ENCODE measurements at regions not wholly inside any gene's neighbourhood (a gene's known extent, or its start where the extent isn't known, plus 50 kb on each side); places are given as distances from the start of the nearest gene placed in this dataset.
"Not testable (repeated sequence)": the region's sequence is repeated elsewhere in the genome, so short reads cannot be mapped to it uniquely, and the experiment has no call there.

DNA sequence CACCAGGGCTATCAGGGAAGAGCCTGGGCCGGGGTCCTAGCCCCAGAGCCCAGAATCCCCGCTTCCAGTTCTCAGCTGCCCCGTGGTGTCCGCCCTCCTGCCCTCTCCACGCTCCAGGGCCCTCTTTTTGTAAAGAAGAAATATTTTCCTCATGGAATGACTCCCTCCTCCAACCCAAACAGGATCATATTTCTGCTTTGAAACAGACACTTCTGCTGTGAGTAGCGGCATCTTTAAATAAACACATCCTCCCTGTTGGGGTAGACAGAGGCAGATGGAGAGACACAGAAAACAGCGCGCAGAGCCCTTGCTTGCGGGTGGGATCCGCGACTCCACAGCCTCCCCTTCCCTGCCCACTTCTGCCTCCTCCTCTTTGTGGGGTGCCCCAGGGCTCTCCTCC, 4384.7 kb upstream of the TPTE start:
- not testable (repeated sequence) for H3K4me1 Mint-ChIP-seq (ENCODE audit: low read depth); H3K36me3 Mint-ChIP-seq (ENCODE audit: low read depth); DNase-seq (ENCODE audit: low spot score); H3K9me3 Mint-ChIP-seq (ENCODE audit: low read depth); H3K4me3 Mint-ChIP-seq (ENCODE audit: unreplicated experiment); H3K27me3 Mint-ChIP-seq (ENCODE audit: low read depth); H3K27ac Mint-ChIP-seq (ENCODE audit: unreplicated experiment)

- DNase-seq (ENCODE audit: low spot score); H3K27ac Mint-ChIP-seq (ENCODE audit: unreplicated experiment); H3K4me3 Mint-ChIP-seq (ENCODE audit: unreplicated experiment); H3K27me3 Mint-ChIP-seq (ENCODE audit: low read depth); H3K9me3 Mint-ChIP-seq (ENCODE audit: low read depth); H3K36me3 Mint-ChIP-seq (ENCODE audit: low read depth); H3K4me1 Mint-ChIP-seq (ENCODE audit: low read depth): not testable (repeated sequence)
Observed at GRCh38 chr21:6138244-6139136, 4382.9 kb upstream of the TPTE start.

GRCh38 chr21:6139331-6139730, 4382.1 kb upstream of the TPTE start:
- H3K9me3 Mint-ChIP-seq (ENCODE audit: low read depth); H3K27ac Mint-ChIP-seq (ENCODE audit: unreplicated experiment); H3K4me3 Mint-ChIP-seq (ENCODE audit: unreplicated experiment); DNase-seq (ENCODE audit: low spot score); H3K27me3 Mint-ChIP-seq (ENCODE audit: low read depth); H3K36me3 Mint-ChIP-seq (ENCODE audit: low read depth); H3K4me1 Mint-ChIP-seq (ENCODE audit: low read depth): not testable (repeated sequence)

DNA sequence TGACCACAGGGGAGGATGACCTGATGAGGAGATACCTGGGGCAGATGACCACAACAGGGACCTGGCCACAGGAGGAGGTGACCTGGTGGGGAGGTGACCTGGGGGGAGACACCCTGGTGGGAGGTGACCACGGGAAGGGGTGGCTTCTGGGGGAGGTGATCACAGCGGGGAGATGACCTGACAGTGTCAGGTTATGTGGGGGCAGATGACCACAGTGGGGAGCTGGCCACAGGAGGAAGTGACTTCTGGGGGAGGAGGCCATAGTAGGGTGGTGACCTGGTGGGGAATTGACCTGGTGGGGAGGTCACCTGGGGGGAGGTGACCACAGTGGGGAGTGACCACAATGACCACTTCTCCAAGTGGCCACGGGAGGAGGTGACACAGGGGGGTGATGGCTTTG, 4381.5 kb upstream of the TPTE start:
- not testable (repeated sequence) for H3K27me3 Mint-ChIP-seq (ENCODE audit: low read depth); H3K4me1 Mint-ChIP-seq (ENCODE audit: low read depth); H3K36me3 Mint-ChIP-seq (ENCODE audit: low read depth); DNase-seq (ENCODE audit: low spot score); H3K4me3 Mint-ChIP-seq (ENCODE audit: unreplicated experiment); H3K27ac Mint-ChIP-seq (ENCODE audit: unreplicated experiment); H3K9me3 Mint-ChIP-seq (ENCODE audit: low read depth)

DNA sequence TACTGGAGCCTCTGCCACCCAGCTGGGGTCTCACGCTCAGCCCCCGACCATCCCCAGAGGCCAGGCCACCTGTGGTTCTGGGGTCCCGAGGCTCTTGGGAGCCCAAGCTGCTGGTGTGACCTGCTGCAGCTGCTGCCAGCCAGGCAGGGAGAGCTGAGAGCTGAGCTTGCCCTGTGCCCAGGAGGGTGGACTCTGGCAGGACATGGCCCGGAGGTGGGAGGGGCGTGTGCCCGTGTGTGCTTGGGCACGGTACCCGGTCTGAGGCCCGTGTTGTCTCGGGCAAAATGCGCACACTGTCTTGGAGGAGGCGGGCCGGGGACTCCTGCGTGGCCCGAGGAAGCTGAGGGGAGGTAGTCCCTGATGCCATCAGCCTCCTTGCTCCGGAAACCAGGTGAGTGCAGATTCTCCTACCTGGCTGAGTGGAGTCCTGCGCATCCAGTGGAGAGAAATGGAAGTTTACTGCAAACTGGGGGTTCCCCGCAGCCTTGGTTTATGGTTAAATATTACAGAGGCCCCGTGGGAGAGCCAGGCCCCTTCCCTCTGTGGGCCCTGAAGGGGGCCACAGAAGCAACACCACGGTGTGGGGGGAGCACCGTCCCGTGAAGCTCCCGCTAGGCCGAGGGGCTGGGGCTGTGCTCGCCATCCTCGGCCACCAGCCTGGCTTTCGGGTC, 4380.8 kb upstream of the TPTE start:
- not testable (repeated sequence) for H3K4me3 Mint-ChIP-seq (ENCODE audit: unreplicated experiment); H3K9me3 Mint-ChIP-seq (ENCODE audit: low read depth); DNase-seq (ENCODE audit: low spot score); H3K36me3 Mint-ChIP-seq (ENCODE audit: low read depth); H3K27ac Mint-ChIP-seq (ENCODE audit: unreplicated experiment); H3K27me3 Mint-ChIP-seq (ENCODE audit: low read depth); H3K4me1 Mint-ChIP-seq (ENCODE audit: low read depth)

- not testable (repeated sequence) for H3K9me3 Mint-ChIP-seq (ENCODE audit: low read depth); DNase-seq (ENCODE audit: low spot score); H3K4me1 Mint-ChIP-seq (ENCODE audit: low read depth); H3K36me3 Mint-ChIP-seq (ENCODE audit: low read depth); H3K27ac Mint-ChIP-seq (ENCODE audit: unreplicated experiment); H3K4me3 Mint-ChIP-seq (ENCODE audit: unreplicated experiment); H3K27me3 Mint-ChIP-seq (ENCODE audit: low read depth)
Observed at GRCh38 chr21:6141138-6141474, 4380.3 kb upstream of the TPTE start.

DNA sequence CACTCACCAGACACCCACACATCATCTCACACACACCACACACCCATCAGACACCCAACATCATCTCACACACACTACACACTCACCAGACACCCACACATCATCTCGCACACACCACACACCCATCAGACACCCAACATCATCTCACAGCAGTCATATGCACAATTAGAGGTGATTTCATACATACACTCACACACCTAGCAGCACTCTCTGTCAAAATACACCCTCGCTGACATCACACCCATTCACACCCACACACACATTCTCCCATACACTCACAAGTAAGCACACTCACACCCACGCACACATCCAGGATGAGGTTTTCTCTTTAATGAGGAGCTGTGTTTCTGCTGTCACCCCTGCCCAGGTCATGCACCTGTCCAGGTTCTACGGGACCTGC, 4368.2 kb upstream of the TPTE start:
- not testable (repeated sequence) for H3K27ac Mint-ChIP-seq (ENCODE audit: unreplicated experiment); H3K36me3 Mint-ChIP-seq (ENCODE audit: low read depth); H3K9me3 Mint-ChIP-seq (ENCODE audit: low read depth); H3K4me1 Mint-ChIP-seq (ENCODE audit: low read depth); DNase-seq (ENCODE audit: low spot score); H3K4me3 Mint-ChIP-seq (ENCODE audit: unreplicated experiment); H3K27me3 Mint-ChIP-seq (ENCODE audit: low read depth)

- H3K9me3 Mint-ChIP-seq (ENCODE audit: low read depth); H3K4me3 Mint-ChIP-seq (ENCODE audit: unreplicated experiment); H3K36me3 Mint-ChIP-seq (ENCODE audit: low read depth); DNase-seq (ENCODE audit: low spot score); H3K27ac Mint-ChIP-seq (ENCODE audit: unreplicated experiment); H3K4me1 Mint-ChIP-seq (ENCODE audit: low read depth); H3K27me3 Mint-ChIP-seq (ENCODE audit: low read depth): not testable (repeated sequence)
Observed at GRCh38 chr21:6154524-6155320, 4366.7 kb upstream of the TPTE start.

DNA sequence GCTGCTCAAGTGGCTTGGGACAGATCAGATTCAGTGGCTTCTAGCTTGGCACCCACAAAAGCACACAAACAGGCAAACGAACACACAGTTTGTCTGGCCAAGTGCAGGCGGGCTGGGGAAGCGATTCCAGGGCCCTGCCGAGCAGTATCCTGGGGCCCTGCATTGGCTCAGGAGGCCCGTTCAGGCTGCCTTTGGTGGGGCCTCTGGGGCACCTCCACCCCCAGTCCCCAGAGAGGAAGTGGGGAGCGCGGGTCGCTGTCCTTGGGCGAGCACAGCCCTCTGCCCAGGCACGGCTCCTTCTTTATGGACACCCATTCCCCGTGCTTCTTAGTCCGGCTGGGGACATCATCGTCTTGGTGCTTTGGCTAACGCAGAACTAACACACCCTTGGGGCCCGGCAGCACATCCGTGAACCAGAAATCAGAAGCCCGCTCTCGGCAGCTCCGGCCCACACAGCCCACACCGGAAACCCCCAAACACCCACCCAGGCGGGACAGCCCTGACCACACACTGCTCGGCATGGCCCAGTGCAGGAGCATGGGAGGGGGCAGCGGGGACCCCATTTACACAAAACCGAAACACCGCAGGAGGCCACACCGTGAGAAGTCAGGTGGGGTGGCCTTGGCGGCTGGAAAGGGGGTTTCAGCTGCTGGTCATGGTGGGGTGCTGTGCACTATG, 4364.5 kb upstream of the TPTE start:
- not testable (repeated sequence) for H3K4me1 Mint-ChIP-seq (ENCODE audit: low read depth); DNase-seq (ENCODE audit: low spot score); H3K9me3 Mint-ChIP-seq (ENCODE audit: low read depth); H3K27ac Mint-ChIP-seq (ENCODE audit: unreplicated experiment); H3K4me3 Mint-ChIP-seq (ENCODE audit: unreplicated experiment); H3K36me3 Mint-ChIP-seq (ENCODE audit: low read depth); H3K27me3 Mint-ChIP-seq (ENCODE audit: low read depth)

GRCh38 chr21:6157515-6157914, 4363.9 kb upstream of the TPTE start:
- H3K4me3 Mint-ChIP-seq (ENCODE audit: unreplicated experiment); H3K4me1 Mint-ChIP-seq (ENCODE audit: low read depth); H3K9me3 Mint-ChIP-seq (ENCODE audit: low read depth); DNase-seq (ENCODE audit: low spot score); H3K27ac Mint-ChIP-seq (ENCODE audit: unreplicated experiment); H3K36me3 Mint-ChIP-seq (ENCODE audit: low read depth); H3K27me3 Mint-ChIP-seq (ENCODE audit: low read depth): not testable (repeated sequence)

GRCh38 chr21:6158171-6158570, 4363.2 kb upstream of the TPTE start:
- DNase-seq (ENCODE audit: low spot score); H3K4me1 Mint-ChIP-seq (ENCODE audit: low read depth); H3K27me3 Mint-ChIP-seq (ENCODE audit: low read depth); H3K4me3 Mint-ChIP-seq (ENCODE audit: unreplicated experiment); H3K36me3 Mint-ChIP-seq (ENCODE audit: low read depth); H3K9me3 Mint-ChIP-seq (ENCODE audit: low read depth); H3K27ac Mint-ChIP-seq (ENCODE audit: unreplicated experiment): not testable (repeated sequence)
